Endothelial cell of umbilical vein (primary cell): ENCODE measurements at regions not wholly inside any gene's neighbourhood (a gene's known extent, or its start where the extent isn't known, plus 50 kb on each side); places are given as distances from the start of the nearest gene placed in this dataset.

Source experiments
- BruUV-seq: library from RNA; stranded (reverse); fragments of 400-500 nt; replicated peaks from 2 replicates; lab custom pipeline; 2021; lab: Mats Ljungman, UMichigan
- CTCF ChIA-PET: fragments of 300-600, 350-600 bp; sonication (Branson Sonifier 250); formaldehyde crosslinking; loops from one replicate; lab custom pipeline; 2021; ENCODE audit warnings: antibody characterized with exemption, inconsistent platforms; lab: Charles Lee
- POLR2A ChIA-PET: fragments of 300-600, 350-600 bp; sonication (Branson Sonifier 250); formaldehyde crosslinking; loops from one replicate; lab custom pipeline; 2021; ENCODE audit warnings: antibody characterized with exemption, inconsistent platforms; lab: Charles Lee
- DNase-seq: peaks from one replicate; pipeline ENCODE4 v3.0.0-alpha.2; 2011; ENCODE audit warnings: low read depth, low spot score
- FAIRE-seq: peaks from 2 replicates; lab custom pipeline; 2011; peaks lifted over from hg19 to GRCh38; lab: Jason Lieb, UNC
- H2AFZ ChIP-seq: 2 replicates; pipeline ENCODE4 v1.6.0; 2012; ENCODE audit warnings: low read depth, low read length, control low read depth, inconsistent platforms
- H3K27ac ChIP-seq: 2 replicates; pipeline ENCODE4 v1.5.1; 2011; ENCODE audit warnings: low read depth, mild to moderate bottlenecking, control low read depth, low read length, moderate library complexity; ENCODE audit not compliant: insufficient read depth
- H3K27me3 ChIP-seq, 2 experiments: 2 replicates each; pipeline versions ENCODE4 v1.6.0 to v1.6.1; 2011; ENCODE audit warnings: low read length in 2 of 2, mixed read lengths in 1 of 2; ENCODE audit not compliant: control insufficient read depth in 2 of 2, insufficient read depth in 2 of 2
- H3K36me3 ChIP-seq, 2 experiments: 2 replicates in 1 of 2; 3 replicates in 1 of 2; pipeline ENCODE4 v1.5.1; 2011; ENCODE audit warnings: low read length in 2 of 2, mild to moderate bottlenecking in 1 of 2, moderate library complexity in 1 of 2; ENCODE audit not compliant: control insufficient read depth in 2 of 2, insufficient read depth in 2 of 2; ENCODE audit errors: extremely low read depth in 1 of 2
- H3K4me1 ChIP-seq: 3 replicates; pipeline ENCODE4 v1.5.1; 2011; ENCODE audit warnings: mild to moderate bottlenecking, low read length; ENCODE audit not compliant: control insufficient read depth, insufficient read depth; ENCODE audit errors: extremely low read depth
- H3K4me2 ChIP-seq: 2 replicates; pipeline ENCODE4 v1.6.1; 2011; ENCODE audit warnings: low read length, control low read depth, mixed read lengths; ENCODE audit not compliant: insufficient read depth
- H3K4me3 ChIP-seq, 3 experiments: fragments of 200-600 bp in 1 of 3; sonication (generic), shearing (Covaris generic) in 1 of 3; replicated peaks in 1 of 3; 2 replicates each; pipeline ENCODE4 v1.5.1; 2011 to 2016; ENCODE audit warnings: control low read depth in 3 of 3, low read length in 3 of 3, mild to moderate bottlenecking in 2 of 3, inconsistent platforms in 1 of 3, low read depth in 1 of 3, moderate library complexity in 1 of 3; ENCODE audit not compliant: insufficient read depth in 1 of 3
- H3K79me2 ChIP-seq: 2 replicates; pipeline ENCODE4 v1.6.0; 2012; ENCODE audit warnings: low read length, inconsistent platforms; ENCODE audit not compliant: control insufficient read depth, insufficient read depth
- H3K9ac ChIP-seq: replicated peaks from 2 replicates; pipeline ENCODE3; 2011; ENCODE audit warnings: low read length, control low read depth; ENCODE audit not compliant: insufficient read depth; ENCODE audit errors: extremely low read depth
- H3K9me1 ChIP-seq: replicated peaks from 3 replicates; pipeline ENCODE4 v1.6.0; 2011; ENCODE audit warnings: mild to moderate bottlenecking, low read length; ENCODE audit not compliant: control insufficient read depth, insufficient read depth; ENCODE audit errors: extremely low read depth
- H3K9me3 ChIP-seq: replicated peaks from 2 replicates; pipeline ENCODE4 v1.5.1; 2012; ENCODE audit warnings: low read length, inconsistent platforms; ENCODE audit not compliant: control insufficient read depth, insufficient read depth
- H4K20me1 ChIP-seq: replicated peaks from 2 replicates; pipeline ENCODE3; 2011; ENCODE audit warnings: mild to moderate bottlenecking, low read length; ENCODE audit not compliant: control insufficient read depth, insufficient read depth; ENCODE audit errors: extremely low read depth
- CTCF ChIP-seq, 2 donors: IDR thresholded peaks; 1 replicate in 1 of 2; 2 replicates in 1 of 2; pipeline ENCODE4 v1.5.1; 2011; ENCODE audit warnings: low read length in 2 of 2, mild to moderate bottlenecking in 2 of 2, moderate library complexity in 2 of 2, control low read depth in 1 of 2, inconsistent platforms in 1 of 2, low read depth in 1 of 2; ENCODE audit not compliant: insufficient read depth in 1 of 2; ENCODE audit errors: extremely low read depth in 1 of 2
- EZH2 ChIP-seq: IDR thresholded peaks from 2 replicates; pipeline ENCODE4 v1.6.1; 2012; ENCODE audit warnings: borderline replicate concordance, low read depth, mild to moderate bottlenecking, moderate library complexity, low read length, inconsistent platforms; ENCODE audit not compliant: severe bottlenecking
- FOS ChIP-seq: IDR thresholded peaks from 2 replicates; pipeline ENCODE4 v1.6.1; 2011; ENCODE audit warnings: mild to moderate bottlenecking, low read length, moderate library complexity, borderline replicate concordance; ENCODE audit not compliant: insufficient read depth
- GATA2 ChIP-seq: IDR thresholded peaks from 2 replicates; pipeline ENCODE4 v1.7.0; 2011; ENCODE audit warnings: low read depth, mild to moderate bottlenecking, moderate library complexity, mixed read lengths, low read length; ENCODE audit not compliant: insufficient read length, insufficient read depth
- JUN ChIP-seq: IDR thresholded peaks from 2 replicates; pipeline ENCODE4 v1.6.1; 2011; ENCODE audit warnings: borderline replicate concordance, low read depth; ENCODE audit not compliant: insufficient read length, insufficient read depth
- MAX ChIP-seq: IDR thresholded peaks from 2 replicates; pipeline ENCODE4 v1.6.1; 2011; ENCODE audit not compliant: insufficient read depth, insufficient read length
- MYC ChIP-seq: IDR thresholded peaks from one replicate; pipeline ENCODE4 v1.6.1; 2011; ENCODE audit warnings: mild to moderate bottlenecking, low read depth, low read length
- POLR2A ChIP-seq: IDR thresholded peaks from 2 replicates; pipeline ENCODE4 v1.6.1; 2012; ENCODE audit warnings: low read depth, mild to moderate bottlenecking, control low read depth, low read length
- POLR2AphosphoS5 ChIP-seq: IDR thresholded peaks from 2 replicates; pipeline ENCODE4 v1.6.1; 2012; ENCODE audit warnings: low read depth, mild to moderate bottlenecking, control low read depth, low read length, moderate library complexity; ENCODE audit not compliant: insufficient read depth
- dilution Hi-C: fragments of 300-500 bp; cut with MboI; formaldehyde crosslinking; loops from one replicate; pipeline ENCODE4 v1.15.0; 2019; ENCODE audit warnings: low sequenced_read_pairs; ENCODE audit not compliant: extremely low pct_ligation_motif_present
- intact Hi-C: fragments of 100-400 bp; cut with micrococcal nuclease; formaldehyde crosslinking; loops from one replicate; pipeline ENCODE4 v1.10.0; 2022

- Histone ChIP-seq H3K27ac (no peak overlapping the region), H3K9ac (no peak overlapping the region), H3K4me1 (no peaks in the 10 kb centered on the region), H3K4me3 (no peak overlapping the region), H3K9me1 (no peaks in the 10 kb centered on the region), H4K20me1 (no peaks in the 10 kb centered on the region), H3K79me2 (no peaks in the 10 kb centered on the region), H3K27me3 (no peaks in the 10 kb centered on the region), H3K9me3 (peaks cover 3% of the 10 kb centered on the region), H3K4me2 (no peak overlapping the region), H2AFZ (no peak overlapping the region), H3K36me3 (no peaks in the 10 kb centered on the region)
- dilution Hi-C loops = no loop called here
- ChIA-PET CTCF (no interaction called here), POLR2A (no interaction called here)
- no peak for FAIRE-seq
- no TSS peak for BruUV-seq
- no peak for DNase-seq
- intact Hi-C loops = no loop called here
- TF ChIP-seq GATA2 (no peak), POLR2A (no peak), CTCF (IDR thresholded peaks at IDR 0.05; ENCODE audit: extremely low read depth in 1 of 2, insufficient read depth in 1 of 2, low read depth in 1 of 2, low read length in 2 of 2) (no peak), JUN (no peak), EZH2 (no peak), POLR2AphosphoS5 (no peak), MYC (no peak), FOS (no peak), MAX (no peak)
Measured at GRCh38 chr2:122319539-122320132, 564.2 kb downstream of the TSN start.
